Immature natural killer cell (primary cell): ENCODE measurements at regions not wholly inside any gene's neighbourhood (a gene's known extent, or its start where the extent isn't known, plus 50 kb on each side); places are given as distances from the start of the nearest gene placed in this dataset.

ENCODE experiments used
- DNase-seq, 3 donors: peaks; one replicate each; pipeline ENCODE4 v3.0.0; 2022; ENCODE audit warnings: mixed read lengths in 1 of 3
- H3K27ac Mint-ChIP-seq, 6 donors: one replicate each; pipeline ENCODE4 v1.8.0; 2020; ENCODE audit warnings: mixed read lengths in 6 of 6, mild to moderate bottlenecking in 5 of 6, inconsistent platforms in 4 of 6, moderate library complexity in 3 of 6
- H3K27me3 Mint-ChIP-seq, 3 donors: one replicate each; pipeline ENCODE4 v1.8.0; 2020 to 2021; ENCODE audit warnings: low read depth in 3 of 3, mild to moderate bottlenecking in 3 of 3, mixed read lengths in 3 of 3, moderate library complexity in 3 of 3, inconsistent platforms in 1 of 3
- H3K36me3 Mint-ChIP-seq, 3 donors: one replicate each; pipeline ENCODE4 v1.8.0; 2020; ENCODE audit warnings: mixed read lengths in 3 of 3, inconsistent platforms in 2 of 3, mild to moderate bottlenecking in 2 of 3
- H3K4me1 Mint-ChIP-seq, 2 donors: one replicate each; pipeline ENCODE4 v1.8.0; 2020; ENCODE audit warnings: inconsistent platforms in 2 of 2, mild to moderate bottlenecking in 2 of 2, mixed read lengths in 2 of 2, moderate library complexity in 1 of 2
- H3K4me3 Mint-ChIP-seq, 5 donors: one replicate each; pipeline ENCODE4 v1.8.0; 2020; ENCODE audit warnings: mild to moderate bottlenecking in 5 of 5, mixed read lengths in 5 of 5, inconsistent platforms in 3 of 5, moderate library complexity in 3 of 5
- H3K9me3 Mint-ChIP-seq, 6 donors: one replicate each; pipeline ENCODE4 v1.8.0; 2020; ENCODE audit warnings: mild to moderate bottlenecking in 6 of 6, mixed read lengths in 6 of 6, inconsistent platforms in 4 of 6, moderate library complexity in 3 of 6

DNA sequence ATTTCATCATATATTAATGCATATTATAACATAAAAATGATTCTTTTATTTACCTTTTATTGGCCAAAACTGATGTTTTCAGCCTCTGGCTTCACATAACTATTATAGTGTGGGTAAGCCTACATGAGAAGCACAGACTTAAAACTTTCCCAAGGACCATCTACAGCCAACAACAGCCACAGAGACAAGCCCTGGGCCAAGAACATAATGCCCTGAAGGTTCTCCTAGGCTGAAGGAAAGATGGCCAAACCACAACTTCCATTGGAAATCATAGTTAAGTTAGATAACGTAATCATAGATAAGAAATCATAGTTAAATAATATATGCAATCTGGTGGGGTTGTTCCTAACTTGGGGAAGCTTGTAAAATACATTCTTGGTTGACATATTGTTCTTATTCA is 280.0 kb upstream of the EMCN start:
- Mint-ChIP-seq H3K9me3 (peaks cover 0 to 1% (median 0%) of the 10 kb centered on the region in 6 donors), H3K4me1 (no peaks in the 10 kb centered on the region), H3K4me3 (no peak overlapping the region), H3K27me3 (peaks cover 0 to 2% (median 0%) of the 10 kb centered on the region in 3 donors), H3K36me3 (no peaks in the 10 kb centered on the region), H3K27ac (no peak overlapping the region)
- DNase-seq, result no peak

DNA sequence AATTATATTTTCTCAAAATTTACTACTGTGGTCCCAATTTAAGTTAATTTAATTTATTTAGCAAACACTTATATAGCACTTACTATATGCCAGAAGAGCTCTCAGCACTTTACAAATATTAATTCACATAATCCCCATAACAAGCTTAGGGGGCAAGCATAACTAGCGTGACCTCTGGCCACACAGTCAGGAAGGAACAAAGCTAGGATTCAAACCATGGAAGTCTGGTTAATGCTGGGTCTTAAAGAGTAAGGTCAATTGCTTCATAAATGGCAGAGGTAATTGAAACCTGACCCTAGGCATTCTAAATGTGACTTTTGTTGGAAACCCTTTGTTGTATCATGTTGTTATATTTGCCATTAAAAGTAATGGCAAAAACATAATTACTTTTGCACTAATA is 279.5 kb upstream of the EMCN start:
- H3K4me1 Mint-ChIP-seq, result no peaks in the 10 kb centered on the region
- H3K9me3 Mint-ChIP-seq, result peaks cover 0 to 1% (median 0%) of the 10 kb centered on the region in 6 donors
- H3K4me3 Mint-ChIP-seq, result no peak overlapping the region
- no peaks in the 10 kb centered on the region for H3K36me3 Mint-ChIP-seq
- no peak overlapping the region for H3K27ac Mint-ChIP-seq
- H3K27me3 Mint-ChIP-seq, result peaks cover 0 to 2% (median 0%) of the 10 kb centered on the region in 3 donors
- no peak for DNase-seq

DNA sequence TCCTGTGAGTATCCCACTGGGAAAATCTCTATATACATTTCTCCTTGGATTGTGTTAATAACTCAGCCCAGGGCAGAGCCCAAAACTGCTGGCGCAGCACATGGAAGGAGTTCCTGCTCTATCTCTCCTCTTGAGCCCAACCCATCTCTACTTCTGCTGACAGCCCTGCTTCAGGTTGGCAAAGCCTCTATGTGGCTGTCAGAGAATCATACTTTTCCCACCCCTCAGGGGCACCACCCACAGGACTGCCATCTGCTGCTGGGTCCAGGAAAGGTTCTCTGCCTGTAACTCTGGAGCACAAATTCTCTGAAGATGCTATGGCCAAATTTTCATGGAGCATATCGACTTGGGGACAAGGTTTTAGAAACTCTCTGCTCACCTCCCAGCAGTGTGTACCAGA is 278.5 kb upstream of the EMCN start:
- no peaks in the 10 kb centered on the region for H3K4me1 Mint-ChIP-seq
- H3K27ac Mint-ChIP-seq, result no peak overlapping the region
- peaks cover 0 to 1% (median 0%) of the 10 kb centered on the region in 6 donors for H3K9me3 Mint-ChIP-seq
- H3K27me3 Mint-ChIP-seq, result peaks cover 0 to 2% (median 0%) of the 10 kb centered on the region in 3 donors
- no peak overlapping the region for H3K4me3 Mint-ChIP-seq
- no peaks in the 10 kb centered on the region for H3K36me3 Mint-ChIP-seq
- DNase-seq, result no peak

DNA sequence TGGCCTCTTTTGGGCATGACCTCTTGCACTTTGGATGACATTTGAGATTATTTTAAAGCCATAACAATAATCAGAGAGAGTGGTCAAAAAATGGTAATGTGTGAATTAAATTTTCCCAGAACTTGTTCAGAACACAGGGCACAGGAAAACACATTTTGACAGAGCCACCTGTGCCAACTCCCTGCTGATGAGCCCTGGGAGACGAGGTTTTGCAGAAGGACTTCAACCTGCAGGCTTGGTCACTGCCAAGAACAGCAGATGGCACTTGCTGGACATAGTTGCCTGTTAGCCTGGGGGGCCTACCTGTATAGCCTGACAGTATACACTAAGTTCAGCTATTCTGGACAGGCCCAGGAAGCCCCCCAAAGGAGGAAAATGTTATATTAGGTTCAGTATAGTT is 277.8 kb upstream of the EMCN start:
- H3K4me3 Mint-ChIP-seq, result no peak overlapping the region
- peaks cover 0 to 1% (median 0%) of the 10 kb centered on the region in 6 donors for H3K9me3 Mint-ChIP-seq
- H3K27me3 Mint-ChIP-seq, result peaks cover 0 to 2% (median 0%) of the 10 kb centered on the region in 3 donors
- H3K36me3 Mint-ChIP-seq, result no peaks in the 10 kb centered on the region
- H3K4me1 Mint-ChIP-seq, result no peaks in the 10 kb centered on the region
- no peak for DNase-seq
- H3K27ac Mint-ChIP-seq, result no peak overlapping the region

DNA sequence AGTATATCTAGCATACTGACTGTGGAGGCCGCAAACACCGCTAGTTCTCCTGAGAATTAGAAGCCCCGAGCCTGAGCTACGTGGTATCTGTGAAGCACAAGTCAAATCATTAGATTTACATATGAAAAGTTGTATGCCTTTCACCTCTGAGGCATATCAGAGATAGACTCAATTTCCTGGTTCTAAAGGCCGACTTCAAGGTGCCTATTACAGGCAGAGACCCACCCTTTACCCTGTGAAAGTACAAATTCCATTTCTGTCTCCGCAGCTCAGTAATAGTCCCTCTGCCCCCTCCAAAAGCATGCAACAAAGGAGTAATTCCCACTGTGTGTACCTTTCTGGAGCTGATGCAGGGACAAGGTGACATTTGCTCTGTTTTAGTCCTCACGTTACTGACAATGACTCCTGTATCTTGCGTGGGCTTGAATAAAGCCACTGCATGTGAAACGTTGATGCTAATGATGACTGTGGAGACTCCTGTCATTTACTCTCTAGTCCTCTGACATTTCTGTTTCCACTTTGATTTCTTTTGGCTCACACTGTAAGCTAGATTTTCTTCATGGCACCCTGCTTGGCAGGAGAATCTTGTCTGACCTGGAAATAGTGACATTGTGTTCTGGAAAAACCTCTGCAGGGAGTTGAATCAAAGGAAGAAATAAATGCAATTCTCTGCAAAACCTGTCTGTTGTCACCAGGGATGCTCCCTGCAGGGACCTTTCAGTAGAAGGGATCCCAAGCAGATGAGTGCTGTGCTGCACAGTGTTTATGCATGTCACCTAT is 273.2 kb upstream of the EMCN start:
- Mint-ChIP-seq H3K4me1 (no peaks in the 10 kb centered on the region), H3K36me3 (no peaks in the 10 kb centered on the region), H3K4me3 (no peak overlapping the region), H3K27ac (no peak overlapping the region), H3K9me3 (peaks cover 0 to 1% (median 0%) of the 10 kb centered on the region in 6 donors), H3K27me3 (peaks cover 0 to 3% (median 0%) of the 10 kb centered on the region in 3 donors)
- no peak for DNase-seq

DNA sequence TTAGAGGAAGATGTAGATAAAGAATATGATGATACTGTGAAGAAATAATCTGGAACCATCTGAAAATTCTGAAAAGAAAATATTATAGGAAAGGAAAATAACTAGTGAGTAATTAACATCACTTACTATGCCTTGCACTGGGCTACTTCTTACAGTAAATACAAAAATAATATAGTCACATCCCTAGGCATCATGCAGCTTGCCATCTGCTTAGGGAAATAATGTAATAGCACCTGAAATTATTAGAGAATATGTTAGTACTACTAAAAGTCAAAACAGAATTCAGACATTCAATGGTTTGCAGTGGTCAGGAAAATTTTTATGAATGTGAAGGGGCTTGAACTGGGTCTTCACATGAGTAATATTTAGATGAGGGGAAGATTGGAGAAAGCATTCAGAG is 272.2 kb upstream of the EMCN start:
- no peaks in the 10 kb centered on the region for H3K36me3 Mint-ChIP-seq
- no peak overlapping the region for H3K27ac Mint-ChIP-seq

DNA sequence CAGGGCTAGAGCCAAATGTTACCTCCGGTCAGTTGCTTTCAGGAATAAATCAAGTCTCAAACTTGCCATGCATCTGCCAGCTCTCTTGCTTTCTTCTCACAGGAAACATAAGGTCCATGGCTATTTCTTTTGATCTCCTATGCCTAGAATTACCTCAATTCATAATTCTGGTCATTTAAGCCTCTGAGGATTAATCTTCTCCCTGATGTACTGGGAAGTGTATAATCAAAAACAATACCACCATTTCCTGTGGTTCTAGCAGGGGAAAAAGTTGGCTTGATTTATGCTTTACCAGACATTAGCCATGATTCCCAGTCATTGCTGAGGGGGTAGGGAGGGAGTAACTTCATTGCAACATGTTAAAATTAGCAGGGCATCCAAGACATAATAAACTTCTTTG is 268.7 kb upstream of the EMCN start:
- no peak for DNase-seq
- H3K27ac Mint-ChIP-seq, result no peak overlapping the region
- peaks cover 0 to 3% (median 0%) of the 10 kb centered on the region in 3 donors for H3K27me3 Mint-ChIP-seq
- H3K9me3 Mint-ChIP-seq, result no peaks in the 10 kb centered on the region
- H3K36me3 Mint-ChIP-seq, result no peaks in the 10 kb centered on the region
- H3K4me1 Mint-ChIP-seq, result no peaks in the 10 kb centered on the region
- H3K4me3 Mint-ChIP-seq, result no peak overlapping the region

More for the DNA sequence above, 272.2 kb upstream of the EMCN start:
- no peak overlapping the region for H3K4me3 Mint-ChIP-seq
- H3K27me3 Mint-ChIP-seq, result peaks cover 0 to 3% (median 0%) of the 10 kb centered on the region in 3 donors
- H3K9me3 Mint-ChIP-seq, result no peaks in the 10 kb centered on the region
- DNase-seq, result no peak
- no peaks in the 10 kb centered on the region for H3K4me1 Mint-ChIP-seq

DNA sequence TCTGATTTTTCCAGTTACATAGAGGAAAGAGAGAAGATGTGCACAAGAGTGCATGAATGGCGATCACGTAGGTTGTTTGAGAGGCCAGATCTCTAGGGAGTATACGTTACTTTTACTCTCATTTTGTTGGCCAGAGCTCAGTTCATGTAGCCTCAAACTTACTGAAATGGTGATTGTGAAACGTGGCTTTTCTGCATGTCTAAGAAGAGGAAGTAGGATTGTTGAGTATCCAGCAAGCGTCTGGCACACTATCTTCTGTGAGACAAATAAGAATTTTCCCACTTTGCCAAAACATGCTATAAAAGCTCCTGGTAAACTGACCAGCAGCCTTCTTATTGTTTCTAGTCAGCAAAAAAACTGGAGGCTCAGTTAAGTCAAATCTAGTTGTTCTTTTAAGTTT is 264.5 kb upstream of the EMCN start:
- H3K4me1 Mint-ChIP-seq, result no peaks in the 10 kb centered on the region
- no peak overlapping the region for H3K27ac Mint-ChIP-seq
- no peaks in the 10 kb centered on the region for H3K9me3 Mint-ChIP-seq
- peaks cover 0 to under 1% (median 0%) of the 10 kb centered on the region in 3 donors for H3K27me3 Mint-ChIP-seq
- H3K36me3 Mint-ChIP-seq, result no peaks in the 10 kb centered on the region
- DNase-seq, result no peak
- H3K4me3 Mint-ChIP-seq, result no peak overlapping the region

DNA sequence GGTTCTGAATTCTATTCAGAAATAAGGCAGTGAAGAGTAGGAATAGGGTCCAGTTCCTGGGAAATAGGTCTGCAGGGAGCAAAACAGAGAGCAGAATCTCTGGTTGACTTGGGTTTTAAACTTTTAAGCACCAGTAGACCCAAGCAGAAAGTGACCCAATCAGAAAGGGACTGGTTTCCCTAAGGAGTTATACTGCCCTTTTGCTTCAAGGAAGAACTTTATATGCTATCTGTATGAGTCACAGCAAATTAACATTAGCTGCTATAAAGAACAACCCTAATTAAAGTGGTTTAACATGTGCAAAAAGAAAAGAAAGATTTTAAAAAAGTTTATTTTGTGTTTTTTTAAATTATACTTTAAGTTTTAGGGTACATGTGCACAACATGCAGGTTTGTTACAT is 263.6 kb upstream of the EMCN start:
- Mint-ChIP-seq H3K4me3 (no peak overlapping the region), H3K27ac (no peak overlapping the region), H3K27me3 (peaks cover 0 to 3% (median 0%) of the 10 kb centered on the region in 3 donors), H3K9me3 (no peaks in the 10 kb centered on the region), H3K36me3 (no peaks in the 10 kb centered on the region), H3K4me1 (no peaks in the 10 kb centered on the region)
- DNase-seq, result no peak

DNA sequence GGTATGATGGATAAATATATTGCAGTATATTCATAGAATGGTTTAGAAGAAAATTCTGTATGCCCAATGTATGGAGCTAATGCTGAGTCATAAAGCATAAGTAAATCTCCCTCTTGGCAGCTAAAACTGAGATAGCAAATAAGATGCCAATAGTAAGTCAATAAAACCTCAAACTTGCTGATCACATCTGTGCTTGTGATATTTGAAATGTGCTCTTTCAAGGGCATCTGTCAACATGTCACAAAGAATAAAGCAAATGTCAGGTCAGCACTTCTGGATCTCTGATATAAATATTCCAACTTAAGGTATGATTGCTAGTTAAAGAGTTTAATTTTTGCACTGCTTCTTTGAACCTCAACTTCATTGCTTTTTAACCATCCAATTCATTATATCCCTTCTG is 262.3 kb upstream of the EMCN start:
- Mint-ChIP-seq H3K4me3 (no peak overlapping the region), H3K27me3 (peaks cover 0 to 3% (median 0%) of the 10 kb centered on the region in 3 donors), H3K36me3 (no peaks in the 10 kb centered on the region), H3K4me1 (no peaks in the 10 kb centered on the region), H3K9me3 (peaks cover 0 to 5% (median 1%) of the 10 kb centered on the region in 6 donors), H3K27ac (no peak overlapping the region)
- no peak for DNase-seq

DNA sequence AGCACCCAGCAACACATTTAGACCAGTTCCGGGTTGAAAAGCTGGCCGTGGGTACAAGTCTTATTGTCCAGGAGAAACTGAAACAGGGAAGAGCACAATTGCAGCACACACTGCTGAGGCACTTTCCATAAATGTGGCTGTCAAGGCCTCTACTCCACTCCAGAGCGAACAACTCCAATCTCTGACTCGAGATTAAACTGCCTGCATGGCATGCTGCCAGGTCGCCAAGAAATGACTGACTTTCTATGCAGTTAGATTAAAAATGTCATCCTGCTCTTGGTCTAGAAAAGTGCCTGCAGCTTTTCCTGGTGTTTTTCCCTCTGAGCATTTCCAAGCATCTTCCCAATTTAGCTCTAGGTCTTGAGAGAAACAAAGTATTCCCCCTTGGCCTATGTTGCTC is 260.6 kb upstream of the EMCN start:
- Mint-ChIP-seq H3K36me3 (no peaks in the 10 kb centered on the region), H3K27ac (no peak overlapping the region), H3K27me3 (peaks cover 0 to 3% (median 0%) of the 10 kb centered on the region in 3 donors), H3K9me3 (peaks cover 0 to 10% (median 1%) of the 10 kb centered on the region in 6 donors), H3K4me1 (no peaks in the 10 kb centered on the region), H3K4me3 (no peak overlapping the region)
- no peak for DNase-seq

DNA sequence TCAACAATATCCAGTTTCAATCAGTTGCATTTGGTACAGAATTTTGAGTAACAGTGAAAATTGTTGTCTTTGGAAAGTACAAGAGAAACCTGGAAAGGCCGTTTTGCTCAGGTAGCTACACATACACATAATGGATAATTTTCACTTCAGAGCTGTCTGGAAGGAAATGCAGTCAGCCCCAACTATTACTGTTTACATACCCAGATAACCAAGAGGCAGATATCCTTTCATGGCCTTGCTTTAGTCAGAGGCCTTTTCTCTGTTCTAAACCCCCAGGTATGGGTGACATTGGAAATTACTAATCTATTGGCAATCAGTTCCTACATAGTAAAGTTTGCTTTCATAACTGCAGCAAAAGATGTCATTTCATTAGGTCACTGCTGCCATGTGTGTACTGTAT is 244.9 kb upstream of the EMCN start:
- no peaks in the 10 kb centered on the region for H3K4me1 Mint-ChIP-seq

DNA sequence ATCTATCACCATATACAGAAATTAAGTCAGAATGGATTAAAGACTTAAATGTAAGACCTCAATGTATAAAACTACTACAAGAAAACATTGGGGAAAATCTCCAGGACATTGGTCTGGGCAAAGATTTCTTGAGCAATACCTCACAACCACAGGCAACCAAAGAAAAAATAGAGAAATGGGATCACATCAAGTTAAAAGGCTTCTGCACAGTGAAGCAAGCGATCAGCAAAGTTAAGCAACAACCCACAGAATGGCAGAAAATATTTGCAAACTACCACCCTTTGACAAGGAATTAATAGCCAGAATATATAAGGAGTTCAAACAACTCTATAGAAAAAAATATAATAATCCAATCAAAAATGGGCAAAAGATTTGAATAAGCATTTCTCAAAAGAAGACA is 236.9 kb upstream of the EMCN start:
- H3K4me3 Mint-ChIP-seq, result no peak overlapping the region
- H3K27me3 Mint-ChIP-seq, result peaks cover 0 to 6% (median 6%) of the 10 kb centered on the region in 3 donors
- H3K9me3 Mint-ChIP-seq, result peaks cover 0 to 18% (median 5%) of the 10 kb centered on the region in 6 donors
- no peaks in the 10 kb centered on the region for H3K36me3 Mint-ChIP-seq
- DNase-seq, result no peak
- no peak overlapping the region for H3K27ac Mint-ChIP-seq
- H3K4me1 Mint-ChIP-seq, result no peaks in the 10 kb centered on the region

More for the DNA sequence above, 244.9 kb upstream of the EMCN start:
- no peak for DNase-seq
- H3K27ac Mint-ChIP-seq, result no peak overlapping the region
- H3K9me3 Mint-ChIP-seq, result peaks cover 0 to 18% (median 3%) of the 10 kb centered on the region in 6 donors
- no peak overlapping the region for H3K4me3 Mint-ChIP-seq
- H3K36me3 Mint-ChIP-seq, result peaks cover 0 to 7% (median 0%) of the 10 kb centered on the region in 3 donors
- peaks cover 0 to 4% (median 2%) of the 10 kb centered on the region in 3 donors for H3K27me3 Mint-ChIP-seq

DNA sequence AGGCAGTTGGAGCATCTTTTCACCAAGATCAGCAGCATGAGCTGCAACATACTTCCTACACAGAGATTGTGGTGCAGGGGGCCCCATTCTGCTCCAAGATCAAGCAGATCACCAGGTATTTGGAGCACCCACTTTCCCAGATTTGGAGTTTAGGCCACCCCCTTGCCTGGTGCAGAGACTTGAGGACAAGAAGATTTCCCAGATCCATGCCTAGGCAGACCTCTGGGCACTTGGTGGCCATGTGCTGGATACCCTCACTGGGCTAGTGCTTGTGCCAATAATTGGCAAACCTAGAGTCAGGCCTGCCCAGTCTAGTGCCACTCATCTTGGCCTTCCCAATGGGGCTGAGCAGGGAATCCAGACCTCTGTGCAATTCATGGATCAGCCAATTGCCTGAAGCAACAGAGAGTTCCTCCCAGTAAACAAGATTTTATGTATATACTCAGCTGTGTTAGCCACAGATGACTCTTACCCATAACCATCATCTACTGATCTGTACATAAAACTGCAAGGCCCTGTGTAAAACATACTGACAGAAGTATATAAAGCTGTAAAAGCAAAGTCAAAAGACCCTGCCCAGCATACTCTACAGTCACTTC is 228.4 kb upstream of the EMCN start:
- peaks cover 0 to 3% (median 0%) of the 10 kb centered on the region in 6 donors for H3K9me3 Mint-ChIP-seq
- peaks cover 0 to 3% (median 3%) of the 10 kb centered on the region in 3 donors for H3K27me3 Mint-ChIP-seq
- no peak overlapping the region for H3K4me3 Mint-ChIP-seq
- DNase-seq, result no peak
- no peaks in the 10 kb centered on the region for H3K36me3 Mint-ChIP-seq
- no peak overlapping the region for H3K27ac Mint-ChIP-seq
- H3K4me1 Mint-ChIP-seq, result no peaks in the 10 kb centered on the region
